ENCODE measurements at regions not wholly inside any gene's neighbourhood (a gene's known extent, or its start where the extent isn't known, plus 50 kb on each side); places are given as distances from the start of the nearest gene placed in this dataset.
"Not testable (repeated sequence)": the region's sequence is repeated elsewhere in the genome, so short reads cannot be mapped to it uniquely, and the experiment has no call there.

DNA sequence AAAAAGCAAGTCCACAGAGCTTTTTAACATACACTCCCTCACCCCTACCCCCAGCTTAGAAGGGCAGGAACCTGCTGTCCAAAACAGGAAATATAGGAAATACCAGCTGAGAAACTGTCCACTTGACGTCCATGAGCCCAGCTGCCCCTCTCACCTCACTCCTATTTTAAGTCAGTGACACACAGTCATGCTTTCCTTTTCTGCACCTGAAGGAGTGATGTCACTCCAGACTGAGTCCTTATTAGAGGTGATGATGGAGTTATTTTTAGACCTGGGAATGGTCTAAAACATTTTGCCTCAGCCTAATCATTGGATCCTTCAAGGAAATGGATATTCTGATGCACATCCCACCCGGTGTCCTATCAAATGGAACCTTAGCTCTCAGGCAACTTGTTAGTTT lies 217.8 kb downstream of the BCL2L11 start:
- TF ChIP-seq, protein P1, sequence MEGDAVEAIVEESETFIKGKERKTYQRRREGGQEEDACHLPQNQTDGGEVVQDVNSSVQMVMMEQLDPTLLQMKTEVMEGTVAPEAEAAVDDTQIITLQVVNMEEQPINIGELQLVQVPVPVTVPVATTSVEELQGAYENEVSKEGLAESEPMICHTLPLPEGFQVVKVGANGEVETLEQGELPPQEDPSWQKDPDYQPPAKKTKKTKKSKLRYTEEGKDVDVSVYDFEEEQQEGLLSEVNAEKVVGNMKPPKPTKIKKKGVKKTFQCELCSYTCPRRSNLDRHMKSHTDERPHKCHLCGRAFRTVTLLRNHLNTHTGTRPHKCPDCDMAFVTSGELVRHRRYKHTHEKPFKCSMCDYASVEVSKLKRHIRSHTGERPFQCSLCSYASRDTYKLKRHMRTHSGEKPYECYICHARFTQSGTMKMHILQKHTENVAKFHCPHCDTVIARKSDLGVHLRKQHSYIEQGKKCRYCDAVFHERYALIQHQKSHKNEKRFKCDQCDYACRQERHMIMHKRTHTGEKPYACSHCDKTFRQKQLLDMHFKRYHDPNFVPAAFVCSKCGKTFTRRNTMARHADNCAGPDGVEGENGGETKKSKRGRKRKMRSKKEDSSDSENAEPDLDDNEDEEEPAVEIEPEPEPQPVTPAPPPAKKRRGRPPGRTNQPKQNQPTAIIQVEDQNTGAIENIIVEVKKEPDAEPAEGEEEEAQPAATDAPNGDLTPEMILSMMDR (conservative IDR thresholded peaks at IDR 0.05; ENCODE audit: low read length), result not testable (repeated sequence)
- not testable (repeated sequence) for TF ChIP-seq EZH2phosphoT487 (IDR thresholded peaks at IDR 0.05; ENCODE audit: borderline replicate concordance, low read depth, low read length)
